AG10803 (cell line): ENCODE measurements at regions not wholly inside any gene's neighbourhood (a gene's known extent, or its start where the extent isn't known, plus 50 kb on each side); places are given as distances from the start of the nearest gene placed in this dataset.

Experiments
- DNase-seq: peaks from one replicate; pipeline ENCODE4 v3.0.0; 2010; ENCODE audit warnings: low read depth
- H3K4me3 ChIP-seq: 2 replicates; pipeline ENCODE4 v1.5.1; 2011; ENCODE audit warnings: mild to moderate bottlenecking, low read length, control low read depth
- CTCF ChIP-seq: conservative IDR thresholded peaks from 2 replicates; pipeline ENCODE4 v1.5.1; 2011; ENCODE audit warnings: mild to moderate bottlenecking, low read length, control low read depth, inconsistent platforms

GRCh38 chr6:120924214-120924613, 410.1 kb downstream of the TBC1D32 start:
- DNase-seq, result no peak
- TF ChIP-seq CTCF, result no peak
- no peak overlapping the region for H3K4me3 ChIP-seq

- no peak for DNase-seq
- no peak for TF ChIP-seq CTCF
- H3K4me3 ChIP-seq, result no peak overlapping the region
Measured at GRCh38 chr6:120918137-120918536, 416.1 kb downstream of the TBC1D32 start.

- TF ChIP-seq CTCF, result no peak
- H3K4me3 ChIP-seq, result no peak overlapping the region
- no peak for DNase-seq
Measured at GRCh38 chr6:120916844-120917243, 417.4 kb downstream of the TBC1D32 start.

- no peak for DNase-seq
- no peak for TF ChIP-seq CTCF
- no peak overlapping the region for H3K4me3 ChIP-seq
Measured at GRCh38 chr6:120913486-120913885, 420.8 kb downstream of the TBC1D32 start.

- H3K4me3 ChIP-seq, result no peak overlapping the region
- DNase-seq, result no peak
- TF ChIP-seq CTCF, result no peak
Measured at GRCh38 chr6:120908767-120909166, 425.5 kb downstream of the TBC1D32 start.

- TF ChIP-seq CTCF, result no peak
- no peak for DNase-seq
- H3K4me3 ChIP-seq, result no peak overlapping the region
Measured at GRCh38 chr6:120903836-120904235, 430.4 kb downstream of the TBC1D32 start.

GRCh38 chr6:120899932-120900331, 434.3 kb downstream of the TBC1D32 start:
- DNase-seq, result no peak
- no peak overlapping the region for H3K4me3 ChIP-seq
- no peak for TF ChIP-seq CTCF
